Neuronal stem cell (in vitro differentiated cells): ENCODE measurements at regions not wholly inside any gene's neighbourhood (a gene's known extent, or its start where the extent isn't known, plus 50 kb on each side); places are given as distances from the start of the nearest gene placed in this dataset. TPM values are rescaled to one million over a fixed set of nuclear protein-coding genes. Genes with fewer than 3 reads are reported as not detected.
"Not testable (repeated sequence)": the region's sequence is repeated elsewhere in the genome, so short reads cannot be mapped to it uniquely, and the experiment has no call there.

ENCODE experiments used
- DNase-seq: peaks from one replicate; pipeline ENCODE4 v3.0.0-alpha.2; 2013; ENCODE audit warnings: low spot score
- H2AFZ ChIP-seq: one replicate; pipeline ENCODE4 v1.6.1; 2013; ENCODE audit warnings: mild to moderate bottlenecking, low read length, inconsistent platforms
- H2AK5ac ChIP-seq: 2 replicates; pipeline ENCODE4 v1.6.1; 2013; ENCODE audit warnings: low read depth, mild to moderate bottlenecking, inconsistent platforms, low read length, moderate library complexity, mixed read lengths
- H2BK120ac ChIP-seq: 2 replicates; pipeline ENCODE4 v1.6.1; 2013; ENCODE audit warnings: low read depth, mild to moderate bottlenecking, inconsistent platforms, low read length, moderate library complexity, mixed read lengths
- H2BK12ac ChIP-seq: one replicate; pipeline ENCODE4 v1.6.1; 2013; ENCODE audit warnings: low read length, inconsistent platforms
- H2BK15ac ChIP-seq: 2 replicates; pipeline ENCODE4 v1.6.1; 2013; ENCODE audit warnings: mild to moderate bottlenecking, low read length, inconsistent platforms, mixed read lengths
- H2BK5ac ChIP-seq: one replicate; pipeline ENCODE4 v1.6.1; 2013; ENCODE audit warnings: inconsistent platforms, mild to moderate bottlenecking, low read length, moderate library complexity
- H3K14ac ChIP-seq: one replicate; pipeline ENCODE4 v1.6.1; 2013; ENCODE audit warnings: low read length, inconsistent platforms
- H3K18ac ChIP-seq: 2 replicates; pipeline ENCODE4 v1.6.1; 2013; ENCODE audit warnings: low read length, inconsistent platforms
- H3K23ac ChIP-seq: 2 replicates; pipeline ENCODE4 v1.6.1; 2013; ENCODE audit warnings: low read depth, mild to moderate bottlenecking, mixed read lengths, low read length, inconsistent platforms; ENCODE audit not compliant: poor library complexity
- H3K27ac ChIP-seq: replicated peaks from 3 replicates; pipeline ENCODE4 v1.5.1; 2013; ENCODE audit warnings: low read length, inconsistent platforms
- H3K27me3 ChIP-seq, 3 experiments: 2 replicates each; pipeline ENCODE4 v1.6.1; 2013; ENCODE audit warnings: low read length in 3 of 3, mild to moderate bottlenecking in 2 of 3, inconsistent platforms in 1 of 3, low read depth in 1 of 3, mixed read lengths in 1 of 3, moderate library complexity in 1 of 3; ENCODE audit not compliant: control insufficient read depth in 3 of 3, insufficient read depth in 3 of 3
- H3K36me3 ChIP-seq, 2 donors: replicated peaks in 1 of 2; 2 replicates each; pipeline ENCODE4 v1.6.1; 2013; ENCODE audit warnings: low read length in 2 of 2; ENCODE audit not compliant: control insufficient read depth in 2 of 2, insufficient read depth in 2 of 2
- H3K4ac ChIP-seq: 2 replicates; pipeline ENCODE4 v1.6.1; 2013; ENCODE audit warnings: inconsistent platforms, mild to moderate bottlenecking, low read length, moderate library complexity
- H3K4me1 ChIP-seq, 2 donors: 1 replicate in 1 of 2; 2 replicates in 1 of 2; pipeline ENCODE4 v1.6.1; 2013; ENCODE audit warnings: low read length in 2 of 2, low read depth in 1 of 2; ENCODE audit not compliant: control insufficient read depth in 2 of 2, insufficient read depth in 1 of 2
- H3K4me2 ChIP-seq: one replicate; pipeline ENCODE4 v1.6.1; 2013; ENCODE audit warnings: mild to moderate bottlenecking, low read length, inconsistent platforms; ENCODE audit not compliant: insufficient read depth, poor library complexity, severe bottlenecking
- H3K4me3 ChIP-seq, 2 donors: 2 replicates each; pipeline ENCODE4 v1.5.1; 2013; ENCODE audit warnings: low read length in 2 of 2, mild to moderate bottlenecking in 2 of 2, inconsistent platforms in 1 of 2, moderate library complexity in 1 of 2
- H3K79me1 ChIP-seq: one replicate; pipeline ENCODE4 v1.6.1; 2013; ENCODE audit warnings: low read depth, mild to moderate bottlenecking, inconsistent platforms, low read length, moderate library complexity
- H3K9ac ChIP-seq: one replicate; pipeline ENCODE4 v1.6.1; 2013; ENCODE audit warnings: mild to moderate bottlenecking, low read depth, low read length, inconsistent platforms; ENCODE audit not compliant: poor library complexity
- H3K9me3 ChIP-seq, 2 donors: replicated peaks in 1 of 2; 2 replicates each; pipeline versions ENCODE3 to v1.6.1; 2013; ENCODE audit warnings: low read length in 2 of 2, mild to moderate bottlenecking in 2 of 2, inconsistent platforms in 1 of 2, low read depth in 1 of 2, mixed read lengths in 1 of 2, moderate library complexity in 1 of 2; ENCODE audit not compliant: control insufficient read depth in 2 of 2, insufficient read depth in 1 of 2
- H4K8ac ChIP-seq: one replicate; pipeline ENCODE4 v1.6.1; 2013; ENCODE audit warnings: low read depth, mild to moderate bottlenecking, inconsistent platforms, low read length, moderate library complexity
- H4K91ac ChIP-seq: one replicate; pipeline ENCODE4 v1.6.1; 2013; ENCODE audit warnings: low read length, low read depth, mild to moderate bottlenecking, inconsistent platforms; ENCODE audit not compliant: poor library complexity
- WGBS, 2 donors: extraction: QIAGEN DNeasy Blood & Tissue Kit; methylation state at CpG; one replicate each; pipeline ENCODE4 v1.1.7; 2013; ENCODE audit warnings: missing lambda C conversion rate in 2 of 2, mixed read lengths in 1 of 2; ENCODE audit not compliant: insufficient read length in 2 of 2, insufficient replicate concordance in 1 of 2; ENCODE audit errors: extremely low coverage in 2 of 2; 5-methylcytosine and 5-hydroxymethylcytosine counted together
- small RNA-seq: library from polyadenylated mRNA; stranded (forward); fragments of <200 nt; extraction: miRNeasy Mini kit (QIAGEN cat#:217004); gene quantifications from one replicate; pipeline ENCODE3, GENCODE V24; 2013; ENCODE audit not compliant: insufficient read depth

- H3K9ac ChIP-seq, DNase-seq: not testable (repeated sequence)
- WGBS, 2 donors = no CpG with 5 or more reads among the region's 11 CpGs
These were observed 55.6 kb upstream of the SPN start for GRCh38 chr16:29607428-29607823.

DNA sequence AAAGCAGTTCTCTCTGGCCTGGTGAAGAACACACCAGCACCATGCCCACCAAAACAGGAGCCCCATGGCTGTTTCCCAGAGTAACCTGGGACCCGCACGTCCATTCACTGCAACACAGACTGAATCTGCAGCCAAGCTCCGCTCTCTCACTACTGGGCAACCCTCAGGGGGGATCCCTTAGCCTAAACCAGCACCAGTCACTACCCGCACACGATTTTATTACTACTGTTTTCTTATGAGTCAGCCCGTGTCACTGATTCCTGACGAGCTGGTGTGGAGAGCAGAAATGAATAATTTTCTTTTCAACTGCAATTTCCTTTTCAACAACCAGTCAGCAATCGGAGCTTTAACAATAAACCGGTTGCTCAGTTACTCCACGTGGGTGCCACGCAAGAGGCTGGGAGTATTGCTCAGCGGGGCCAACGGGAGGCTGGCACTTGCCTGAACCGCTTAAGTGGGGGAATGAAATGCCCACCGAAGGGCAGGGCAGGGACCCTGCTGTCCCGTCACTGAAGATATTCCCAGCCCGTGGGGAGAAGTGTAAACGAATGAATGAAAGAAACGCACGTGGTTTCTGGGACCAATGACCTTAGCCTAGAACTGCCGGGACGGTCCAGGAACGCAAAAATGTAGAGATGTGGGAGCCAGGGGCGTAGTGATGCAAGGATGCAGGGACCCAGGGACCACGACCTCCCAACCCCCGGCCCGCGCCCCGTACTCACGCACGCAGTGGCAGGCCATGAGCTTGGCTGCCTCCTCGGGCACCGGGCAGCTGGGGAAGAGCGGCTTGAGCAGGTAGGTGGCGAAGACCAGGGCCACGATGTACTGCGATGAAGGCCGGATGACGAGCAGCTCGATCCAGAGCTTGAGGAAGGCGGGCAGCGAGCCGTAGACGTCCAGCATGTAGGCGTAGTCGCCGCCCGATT lies 50.4 kb upstream of the SPN start:
- DNase-seq, H3K27ac ChIP-seq: not testable (repeated sequence)
- peak overlapping the region; percentile 95 for H3K18ac ChIP-seq

More at GRCh38 chr16:29607428-29607823, 55.6 kb upstream of the SPN start:
- H2BK15ac ChIP-seq, H2BK120ac ChIP-seq, H3K23ac ChIP-seq, H3K14ac ChIP-seq, H2AK5ac ChIP-seq, H3K36me3 ChIP-seq, H3K4me2 ChIP-seq, H3K4ac ChIP-seq, H2BK12ac ChIP-seq, H2AFZ ChIP-seq, H3K18ac ChIP-seq, H3K9me3 ChIP-seq, H3K27ac ChIP-seq, H4K91ac ChIP-seq, H3K4me1 ChIP-seq, H3K79me1 ChIP-seq, H4K8ac ChIP-seq, H3K27me3 ChIP-seq, H3K4me3 ChIP-seq, H2BK5ac ChIP-seq: not testable (repeated sequence)

More for the DNA sequence above, 50.4 kb upstream of the SPN start:
- H2BK120ac ChIP-seq, H2BK5ac ChIP-seq, H3K79me1 ChIP-seq, H3K36me3 ChIP-seq, H2BK15ac ChIP-seq, H4K8ac ChIP-seq, H2AK5ac ChIP-seq, H3K4me1 ChIP-seq, H4K91ac ChIP-seq, H3K9me3 ChIP-seq, H2BK12ac ChIP-seq, H3K27me3 ChIP-seq, H3K4ac ChIP-seq: not testable (repeated sequence)
- Histone ChIP-seq H3K4me3 (peak overlapping the region; percentile 93 to 94), H3K23ac (peak overlapping the region; percentile 97), H3K9ac (peak overlapping the region; percentile 98), H3K4me2 (peak overlapping the region; percentile 96), H3K14ac (peak overlapping the region; percentile 99), H2AFZ (peak overlapping the region; percentile 87)
- WGBS, 2 donors = no CpG with 5 or more reads among the region's 48 CpGs

Small RNA genes lying in the stretch of these regions (small RNA-seq; reads per million reads assigned to genes)
- gene MIR3680-2 = not detected
